NCI-H446 (cell line): ENCODE measurements at regions not wholly inside any gene's neighbourhood (a gene's known extent, or its start where the extent isn't known, plus 50 kb on each side); places are given as distances from the start of the nearest gene placed in this dataset.
"Not testable (repeated sequence)": the region's sequence is repeated elsewhere in the genome, so short reads cannot be mapped to it uniquely, and the experiment has no call there.

Experiments
- DNase-seq, 2 experiments: peaks; one replicate each; lab custom pipeline; 2025; lab: John Stamatoyannopoulos, UW

DNA sequence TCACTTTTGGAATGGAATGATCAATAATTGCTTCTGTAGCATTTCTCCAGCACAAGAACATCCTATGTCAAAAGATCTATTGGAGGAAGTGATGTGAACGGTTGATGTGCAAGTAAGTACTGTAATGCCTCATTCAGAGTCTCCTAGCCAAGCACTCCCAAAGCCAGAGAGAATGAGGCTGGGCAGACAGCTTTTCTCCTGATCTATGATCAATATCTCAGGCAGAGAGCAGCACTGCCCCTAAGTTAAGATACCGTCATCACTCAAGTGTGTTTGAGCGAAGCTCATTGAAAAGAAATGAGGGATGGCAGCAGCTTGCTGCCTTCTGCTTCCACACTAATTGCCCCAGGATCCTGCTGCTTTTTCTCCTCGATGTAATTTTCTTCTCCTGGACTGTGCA is 324.1 kb upstream of the GRAMD2B start:
- DNase-seq = no peak

DNA sequence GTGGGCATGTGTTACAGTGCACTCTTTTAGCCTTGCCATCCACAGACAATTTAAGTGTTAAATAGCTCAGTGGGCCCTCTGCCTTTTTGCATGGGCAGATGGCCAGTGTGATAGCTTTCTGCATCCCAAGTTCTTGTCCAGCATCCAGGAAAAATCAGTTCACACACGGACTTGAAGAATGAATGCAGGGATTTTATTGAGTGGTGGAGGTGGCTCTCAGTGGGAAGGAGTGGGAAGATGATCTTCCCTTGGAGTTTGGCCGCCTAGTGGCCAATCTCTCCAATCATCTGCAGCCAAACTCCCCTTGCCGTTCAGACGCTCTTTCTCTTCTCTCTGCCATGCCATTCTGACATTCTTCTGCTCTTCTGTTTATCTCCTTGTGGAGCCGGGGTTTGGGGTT is 322.4 kb upstream of the GRAMD2B start:
- DNase-seq = peak in 1 of 2 experiments; percentile 12

DNA sequence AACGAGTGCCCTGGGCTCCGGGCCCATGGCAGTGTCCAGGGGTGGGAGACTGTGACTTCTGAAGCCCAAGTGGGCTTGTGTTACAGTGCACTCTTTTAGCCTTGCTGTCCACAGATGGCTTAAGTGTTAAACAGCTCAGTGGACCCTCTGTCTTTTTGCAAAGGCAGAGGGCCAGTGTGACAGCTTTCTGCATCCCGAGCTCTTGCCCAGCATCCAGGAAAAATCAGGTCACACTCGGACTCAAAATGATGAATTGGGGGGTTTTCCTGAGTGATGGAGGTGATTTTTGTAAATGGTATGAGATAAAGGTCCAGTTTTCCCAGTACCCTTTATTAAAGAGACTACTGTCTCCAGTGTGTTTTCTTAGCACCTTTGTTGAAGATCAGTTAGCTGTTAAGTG is 321.3 kb upstream of the GRAMD2B start:
- no peak for DNase-seq

DNA sequence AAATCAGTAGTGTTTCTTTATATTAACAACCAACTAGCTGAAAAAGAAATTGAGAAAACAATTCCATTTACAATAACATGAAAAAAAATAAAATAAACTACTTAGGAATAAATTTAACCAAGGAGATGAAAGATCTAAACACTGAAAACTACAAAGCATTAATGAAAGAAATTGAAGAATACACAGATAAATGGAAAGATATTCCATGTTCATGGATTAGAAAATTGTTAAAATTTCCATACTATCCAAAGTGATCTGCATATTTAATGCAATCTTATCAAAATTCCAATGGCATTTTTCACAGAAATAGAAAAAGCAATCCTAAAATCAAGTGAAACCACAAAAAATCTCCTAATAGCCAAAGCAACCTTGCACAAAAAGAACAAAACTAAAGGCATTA is 320.2 kb upstream of the GRAMD2B start:
- no peak for DNase-seq

DNA sequence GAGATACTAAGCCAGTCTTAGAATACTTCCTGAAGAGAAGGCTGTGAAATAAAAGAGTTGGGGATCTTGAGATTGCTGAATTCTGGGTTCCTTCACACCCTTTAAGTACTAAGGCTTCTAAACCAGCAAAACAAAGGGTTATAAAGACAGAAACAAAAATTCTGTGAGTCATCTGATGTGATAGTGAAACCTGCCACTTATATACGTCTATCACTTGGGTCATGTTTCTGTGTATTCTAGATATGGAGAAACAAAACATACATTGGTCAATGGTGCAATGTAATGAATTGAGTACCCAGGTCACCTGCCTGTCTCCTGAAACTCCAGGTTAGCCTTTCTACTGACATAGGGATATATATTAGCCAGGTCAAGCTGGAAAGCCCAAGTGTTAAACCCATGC is 319.3 kb upstream of the GRAMD2B start:
- no peak for DNase-seq

DNA sequence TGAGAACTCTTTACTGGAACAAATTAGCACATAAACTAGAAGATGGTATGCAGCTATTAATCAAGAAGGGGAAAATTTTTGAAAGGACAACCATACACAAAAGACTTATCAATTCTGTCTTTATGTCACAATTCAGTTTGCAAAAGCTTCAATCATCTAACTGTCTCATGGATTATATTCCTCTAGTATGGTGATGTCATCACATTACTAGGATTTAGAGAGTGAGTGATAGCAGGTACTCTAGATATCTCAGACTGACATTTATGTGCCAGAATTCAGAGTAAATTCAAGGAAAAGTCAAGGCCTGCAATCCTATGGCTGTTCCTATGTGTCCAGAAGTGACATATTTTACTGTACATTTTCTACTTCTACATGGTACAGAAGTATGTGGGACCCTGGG is 318.9 kb upstream of the GRAMD2B start:
- no peak for DNase-seq

DNA sequence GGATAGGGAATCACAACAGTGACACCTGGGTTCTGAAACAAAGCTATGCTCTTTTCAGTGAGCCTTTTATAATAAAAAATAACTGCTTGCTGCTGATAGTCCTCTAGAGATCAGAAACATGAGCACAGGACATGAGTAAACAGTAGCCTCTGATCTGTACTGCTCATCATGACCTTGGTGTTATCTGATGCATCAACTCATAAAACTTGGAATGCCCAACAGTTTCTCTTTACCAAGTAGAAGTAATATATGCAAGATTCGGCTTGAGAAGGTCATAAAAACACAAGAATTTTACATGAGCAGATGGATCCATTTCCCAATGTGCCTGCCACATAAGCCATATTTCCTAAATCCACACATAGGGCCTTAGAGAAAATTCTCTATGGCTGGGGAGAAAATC is 318.3 kb upstream of the GRAMD2B start:
- DNase-seq = no peak

DNA sequence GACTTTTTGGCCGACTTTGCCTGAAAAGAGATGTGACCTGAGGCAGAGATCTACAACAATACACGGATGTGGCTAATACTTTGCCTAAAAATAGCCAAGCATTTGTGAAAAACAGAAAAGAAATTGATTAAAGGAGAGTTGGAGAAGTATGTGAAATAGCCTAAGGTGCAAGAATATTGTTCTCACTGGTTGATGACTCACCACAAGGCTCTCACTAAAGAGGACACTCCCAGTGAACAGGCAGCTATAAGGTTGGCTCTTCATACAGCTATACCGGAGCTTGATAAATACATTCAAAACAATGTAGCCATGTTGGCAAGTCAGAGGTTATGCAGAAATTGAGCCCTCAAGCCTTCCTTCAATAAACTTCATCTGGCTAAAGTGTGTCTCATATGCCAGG is 317.2 kb upstream of the GRAMD2B start:
- DNase-seq = no peak

DNA sequence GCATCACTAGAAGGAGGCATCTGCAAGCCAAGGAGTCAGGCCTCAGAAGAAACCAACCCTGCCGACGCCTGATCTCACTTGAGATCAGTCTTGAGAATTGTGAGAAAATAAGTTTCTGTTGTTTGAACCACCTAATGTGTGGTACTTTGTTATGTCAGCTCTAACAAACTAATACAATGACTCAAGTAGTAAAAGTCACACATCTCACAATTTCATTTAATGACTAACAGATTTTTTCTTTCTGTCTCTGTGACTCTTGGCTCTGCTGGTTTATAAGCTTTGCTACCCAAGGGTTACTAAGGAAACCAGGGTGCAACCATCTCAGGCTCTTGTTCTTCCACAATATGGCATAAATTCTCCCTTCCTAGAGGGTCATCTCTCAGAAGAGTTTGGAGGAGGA is 315.8 kb upstream of the GRAMD2B start:
- DNase-seq = no peak

DNA sequence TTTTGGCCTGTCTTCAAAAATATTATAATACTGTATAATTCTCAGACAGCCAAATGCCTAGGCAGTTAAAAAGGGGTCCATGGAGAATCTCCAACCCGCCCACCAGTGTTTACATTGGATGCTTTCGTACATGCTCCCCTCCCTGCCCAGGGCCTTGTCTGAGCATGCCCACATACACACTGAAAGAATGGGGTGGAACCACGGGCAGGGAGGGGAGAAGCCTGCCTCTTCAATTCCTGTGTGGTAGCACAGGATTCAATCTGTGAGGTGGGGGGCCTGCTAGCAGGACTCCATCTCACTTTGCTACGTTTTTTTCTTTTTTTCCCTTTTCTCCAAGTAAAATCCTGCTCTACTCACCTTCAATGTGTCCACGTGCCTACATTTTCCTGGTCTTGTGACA is 314.7 kb upstream of the GRAMD2B start:
- DNase-seq = no peak

DNA sequence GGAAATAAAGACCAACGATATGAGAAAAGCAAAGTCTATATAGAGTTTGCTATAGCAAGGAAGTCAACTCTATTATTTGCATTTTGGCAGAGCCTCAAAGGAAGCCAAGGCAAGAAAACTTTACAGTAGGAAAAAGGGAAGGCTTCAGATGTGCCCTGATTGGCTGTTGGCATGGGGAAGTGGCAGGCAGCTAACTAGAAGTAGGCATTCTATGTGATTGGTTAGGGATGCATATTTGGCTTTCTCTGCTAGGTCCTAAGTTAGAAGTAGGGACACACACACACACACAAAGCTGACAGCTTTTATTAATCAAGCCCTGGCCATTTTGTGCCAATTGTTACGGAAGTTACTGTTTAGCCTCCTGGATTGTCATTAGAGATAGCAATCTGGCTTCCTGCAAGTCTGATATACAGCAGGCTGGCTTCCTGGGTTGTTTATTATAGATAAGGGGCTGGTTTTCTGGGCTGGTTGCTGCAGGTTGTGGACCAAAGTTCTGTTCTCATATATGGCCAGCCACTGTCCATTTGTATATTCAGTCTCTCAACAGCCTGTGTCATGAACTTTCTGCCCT is 308.1 kb upstream of the GRAMD2B start:
- no peak for DNase-seq

DNA sequence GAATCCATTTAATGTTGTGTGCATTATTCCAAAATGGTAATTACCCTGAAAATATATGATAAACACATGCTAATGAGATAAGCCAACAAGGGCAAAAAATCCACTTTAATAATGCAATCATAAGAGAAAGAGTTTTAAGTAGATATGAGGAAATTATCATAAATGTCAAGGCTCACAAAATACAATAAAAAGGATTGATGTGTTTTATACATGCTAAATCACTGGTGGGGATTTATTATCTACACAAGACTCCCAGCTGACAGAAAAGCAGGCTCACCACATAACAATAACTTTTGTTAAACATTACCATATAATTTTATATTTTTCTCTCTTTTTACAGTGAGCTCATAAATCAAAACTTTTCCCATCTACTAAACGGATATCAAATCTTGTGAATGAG is 306.2 kb upstream of the GRAMD2B start:
- no peak for DNase-seq

DNA sequence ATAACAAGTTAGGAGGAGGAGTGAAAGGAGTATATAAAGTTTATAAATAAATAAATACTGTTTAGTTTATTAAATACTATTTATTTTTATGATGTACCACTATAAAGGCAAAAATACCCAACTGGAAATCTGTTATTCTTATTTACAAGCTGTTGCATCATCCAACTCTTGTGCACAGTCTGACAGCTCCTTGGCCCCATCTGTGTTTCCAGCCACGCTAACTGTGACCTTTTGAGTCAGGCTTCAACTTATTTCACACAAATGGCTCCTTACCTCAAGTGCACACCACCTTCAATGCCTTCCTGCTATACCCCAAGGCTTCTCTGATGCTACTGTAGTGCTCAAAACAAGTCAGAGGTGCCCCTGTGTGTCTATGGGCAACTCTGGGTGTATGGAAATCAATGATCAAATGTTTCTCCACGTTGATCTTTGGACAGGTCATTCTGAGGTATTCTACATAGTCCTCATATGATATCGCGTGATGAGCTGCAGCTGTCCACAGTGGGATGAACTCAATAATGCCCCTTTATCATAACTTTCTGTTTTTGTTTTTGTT is 303.2 kb upstream of the GRAMD2B start:
- no peak for DNase-seq

DNA sequence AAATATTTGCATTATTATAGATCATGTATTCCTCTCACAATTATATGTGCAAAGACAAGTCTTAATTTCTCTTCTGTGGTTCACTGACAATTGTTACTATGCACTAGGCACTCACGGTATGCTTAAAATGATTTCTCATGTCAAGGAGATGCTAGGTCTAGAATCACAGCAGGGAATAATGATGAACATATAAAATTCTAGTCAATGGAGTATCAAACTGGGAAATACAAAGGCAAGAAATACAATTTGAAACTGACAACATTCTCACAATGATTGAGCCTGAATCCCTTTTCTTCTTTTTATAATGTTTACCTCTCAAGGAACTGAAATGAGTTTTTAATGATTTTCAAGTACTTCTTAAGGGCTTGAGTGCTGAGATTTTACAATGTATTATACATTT is 302.3 kb upstream of the GRAMD2B start:
- no peak for DNase-seq

DNA sequence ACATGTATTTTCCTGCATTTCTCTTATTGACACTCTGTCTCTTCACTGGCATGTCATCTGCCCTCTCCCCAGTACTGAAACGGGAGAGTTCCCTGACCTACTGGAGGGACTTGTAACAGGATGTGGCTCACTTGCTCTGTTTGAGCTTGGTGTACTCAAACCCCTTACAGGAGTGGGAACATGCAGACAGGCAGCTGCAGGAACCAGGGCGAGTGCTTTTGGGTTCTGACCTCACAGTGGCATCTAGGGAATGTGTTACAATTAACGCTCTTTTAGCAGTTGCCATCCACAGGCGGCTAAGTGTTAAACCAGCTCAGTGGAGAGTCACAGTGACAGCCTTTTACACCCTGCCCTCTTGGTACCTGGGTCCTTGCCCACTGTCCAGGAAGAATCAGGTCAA is 300.3 kb upstream of the GRAMD2B start:
- DNase-seq = no peak

DNA sequence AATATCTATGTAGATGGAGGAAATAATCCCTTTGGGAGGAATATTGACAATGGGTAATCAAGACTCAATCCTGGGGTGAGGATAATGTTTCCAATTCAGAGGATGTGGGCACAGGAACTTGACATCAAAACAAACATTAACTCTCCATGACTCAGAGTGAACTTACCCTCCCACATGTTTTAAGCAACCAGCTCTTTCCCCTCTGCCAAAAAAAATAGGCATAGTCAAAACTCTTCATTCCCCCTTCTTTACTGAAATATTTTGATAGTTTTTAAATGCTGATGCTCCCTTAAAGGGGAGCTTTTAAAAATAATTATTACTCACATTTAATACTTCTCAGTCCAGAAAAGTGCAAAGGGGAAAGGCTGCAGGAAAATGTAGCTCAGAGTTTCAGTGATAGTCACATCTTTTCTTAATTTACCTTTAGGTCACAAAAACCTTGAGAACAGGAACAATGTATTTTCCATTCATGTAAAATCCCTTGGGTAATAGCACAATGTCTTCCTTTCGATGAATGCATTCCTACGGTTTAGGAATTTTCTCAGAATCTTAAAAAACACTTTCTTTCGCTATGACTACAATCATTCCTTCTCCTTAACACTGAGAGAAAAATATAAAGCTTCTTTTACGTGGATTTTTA is 298.4 kb upstream of the GRAMD2B start:
- DNase-seq = no peak

DNA sequence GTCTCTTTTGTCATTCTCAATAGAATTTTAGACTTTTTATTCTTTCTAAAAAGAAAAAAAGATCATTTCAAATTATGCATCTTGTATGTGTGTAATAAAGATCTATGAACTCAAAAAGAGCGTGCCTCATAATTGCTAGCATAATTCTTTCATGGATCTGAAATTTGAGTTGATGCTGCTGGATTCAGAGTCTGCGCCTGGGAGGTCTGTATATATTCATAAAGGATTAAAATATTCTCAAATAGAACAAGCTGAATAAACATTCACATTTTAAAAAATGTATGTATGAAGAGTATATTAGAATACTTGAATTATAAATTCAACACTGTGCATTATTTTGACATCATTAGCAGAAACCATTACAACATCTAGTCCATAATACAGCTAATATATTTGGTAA is 297.8 kb upstream of the GRAMD2B start:
- DNase-seq = no peak

DNA sequence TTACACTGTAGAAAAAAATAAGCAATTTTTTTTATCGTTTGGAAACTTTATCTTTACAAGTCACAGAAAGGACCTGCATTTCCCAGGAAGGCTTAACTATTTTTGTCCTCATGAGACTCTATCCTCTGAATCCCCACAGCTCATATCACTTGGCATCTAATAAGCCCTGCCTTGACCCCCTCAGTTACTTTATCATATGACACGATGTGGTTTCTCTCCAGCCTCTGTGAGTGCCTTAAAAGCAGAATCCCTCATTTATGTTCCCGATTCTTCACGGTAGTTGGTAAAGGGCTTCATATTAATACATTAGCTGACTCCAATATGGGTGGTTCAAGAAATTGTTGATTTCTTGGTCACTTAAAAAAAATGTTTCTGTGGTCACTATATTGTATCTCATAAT is 296.6 kb upstream of the GRAMD2B start:
- no peak for DNase-seq

DNA sequence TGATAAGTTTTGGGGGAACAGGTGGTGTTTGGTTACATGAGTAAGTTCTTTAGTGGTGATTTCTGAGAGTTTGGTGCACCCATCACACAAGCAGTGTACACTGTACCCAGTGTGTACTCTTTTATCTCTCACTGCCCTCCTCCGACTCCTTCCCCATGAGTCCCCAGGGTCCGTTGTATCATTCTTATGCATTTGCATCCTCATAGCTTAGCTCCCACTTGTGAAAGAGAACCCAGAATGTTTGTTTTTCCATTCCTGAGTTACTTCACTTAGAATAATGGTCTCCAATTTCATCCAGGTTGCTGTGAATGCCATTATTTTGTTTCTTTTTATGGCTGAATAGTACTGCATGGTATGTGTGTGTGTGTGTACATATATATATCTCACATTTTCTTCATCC is 295.8 kb upstream of the GRAMD2B start:
- DNase-seq = not testable (repeated sequence)

DNA sequence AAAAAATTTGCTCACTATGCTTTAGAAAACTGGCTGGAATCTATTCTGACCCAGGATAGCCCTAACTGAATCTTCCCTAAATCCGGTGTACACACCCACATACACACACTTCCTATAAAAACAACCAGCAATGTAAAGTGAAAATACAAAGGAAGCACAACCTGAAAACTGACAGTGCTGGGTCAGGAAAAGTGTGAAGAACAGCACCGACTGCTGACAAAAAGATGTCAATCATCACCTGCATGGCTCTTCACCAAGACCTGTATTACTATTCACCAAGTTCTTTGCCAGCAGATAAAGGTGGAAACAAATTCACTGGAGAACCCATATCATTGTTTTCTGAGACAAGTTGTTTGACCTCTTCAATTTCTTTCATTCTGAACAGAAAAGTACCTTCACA is 293.8 kb upstream of the GRAMD2B start:
- DNase-seq = no peak

DNA sequence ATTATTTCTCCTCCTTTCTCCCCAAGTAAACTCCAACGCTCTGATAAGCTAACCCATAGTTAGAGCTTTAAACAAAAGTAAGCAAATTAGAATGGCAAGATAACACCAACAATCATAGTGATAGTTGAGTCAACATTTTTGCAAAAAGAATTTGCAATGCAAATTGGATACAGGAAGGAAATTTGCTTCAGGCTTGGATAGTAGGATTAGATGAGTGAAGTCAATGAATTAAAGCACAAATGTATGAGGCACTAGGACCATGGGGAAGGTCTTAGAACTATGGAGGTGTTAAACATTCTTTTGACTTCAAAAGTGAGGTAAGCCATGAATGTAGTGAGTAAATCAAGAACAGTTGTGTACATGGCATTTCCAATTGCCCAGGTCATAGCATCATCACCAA is 289.8 kb upstream of the GRAMD2B start:
- DNase-seq = no peak

DNA sequence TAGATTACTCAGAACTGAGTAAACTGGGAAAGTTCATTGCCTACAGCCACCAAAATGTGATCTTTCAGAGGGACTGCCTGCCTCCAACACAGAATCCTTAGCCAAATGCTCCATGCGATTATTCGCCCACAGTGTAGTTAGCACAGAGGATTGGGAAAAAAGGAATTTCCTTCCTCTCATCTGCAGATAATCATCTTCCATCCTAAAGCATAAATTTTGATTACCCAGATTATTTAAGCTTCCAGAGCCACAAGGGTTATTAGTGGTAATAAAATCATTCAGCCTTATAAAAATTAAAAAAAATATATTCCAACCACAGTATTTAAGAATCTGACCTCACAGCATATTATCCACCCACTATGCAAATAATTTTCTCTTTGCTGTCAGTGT is 285.3 kb upstream of the GRAMD2B start:
- no peak for DNase-seq

DNA sequence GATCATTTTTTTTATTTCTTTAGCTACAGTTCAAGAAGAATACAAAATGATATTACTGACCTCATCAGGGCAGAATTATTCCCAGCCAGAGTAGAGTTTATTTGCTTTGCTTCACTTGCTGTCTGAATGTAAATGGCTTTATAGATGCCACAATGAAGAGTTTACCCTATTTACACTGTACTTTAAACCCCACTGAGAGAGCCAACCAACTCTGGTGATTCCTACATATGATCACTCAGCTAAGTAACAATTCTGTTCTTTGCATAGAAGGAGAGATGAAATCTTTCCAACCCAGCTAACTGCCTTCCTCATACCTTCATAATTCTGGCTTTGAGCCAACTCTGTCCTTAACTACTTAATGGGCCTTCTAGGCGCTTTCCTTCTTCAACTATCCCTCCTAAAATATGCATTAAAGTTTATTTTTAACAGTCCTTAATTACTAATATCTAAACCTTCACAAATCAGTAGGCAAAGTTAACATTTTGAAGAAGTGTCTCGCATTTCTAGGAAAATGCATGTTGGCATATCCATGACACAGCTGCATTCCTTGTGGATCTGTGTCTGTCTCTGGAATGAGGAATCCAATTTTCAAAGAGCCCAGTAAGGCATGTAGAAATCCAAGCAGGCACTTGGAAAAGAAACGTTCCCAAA is 284.8 kb upstream of the GRAMD2B start:
- DNase-seq = peak; percentile 4 to 38

DNA sequence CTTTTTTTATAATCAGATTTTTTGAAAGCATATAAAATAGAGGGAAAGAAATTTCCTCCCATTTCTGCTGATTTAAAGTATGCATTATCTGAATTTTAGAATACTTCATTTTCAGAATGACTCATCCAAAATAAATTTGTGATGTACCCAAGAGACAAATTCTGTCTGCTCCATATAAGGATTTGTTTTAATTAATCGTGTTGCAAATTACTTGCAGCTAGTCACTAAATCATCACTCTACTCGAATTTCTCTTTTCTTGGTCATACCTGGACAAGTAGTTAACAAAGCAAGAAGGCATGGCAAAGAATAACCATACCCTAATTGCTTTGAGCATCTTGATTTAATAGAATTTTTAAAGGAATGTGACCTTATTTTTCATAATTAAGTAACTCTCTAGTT is 284.1 kb upstream of the GRAMD2B start:
- DNase-seq = no peak
